ENCODE measurements at regions not wholly inside any gene's neighbourhood (a gene's known extent, or its start where the extent isn't known, plus 50 kb on each side); places are given as distances from the start of the nearest gene placed in this dataset.

DNA sequence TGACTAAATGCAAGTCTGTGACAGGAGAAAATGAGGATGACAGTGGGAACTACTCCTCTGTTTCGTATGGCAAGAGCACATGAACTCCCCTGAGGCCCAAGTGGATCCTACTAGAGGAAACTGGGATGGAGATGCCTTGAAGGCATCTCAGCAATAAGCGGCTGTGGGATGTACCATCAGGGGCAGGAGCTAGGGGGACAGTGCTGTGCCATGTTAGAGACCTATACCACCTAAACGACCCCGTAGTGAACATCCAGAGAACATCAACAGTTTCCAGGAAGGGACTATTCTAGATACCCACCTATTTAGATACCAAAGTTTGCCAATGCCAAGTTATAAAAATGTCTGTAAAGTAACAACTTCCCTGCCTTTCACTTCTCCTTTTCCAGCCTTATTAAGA is 860.8 kb upstream of the ACVR2A start:
- TF ChIP-seq, protein P1, sequence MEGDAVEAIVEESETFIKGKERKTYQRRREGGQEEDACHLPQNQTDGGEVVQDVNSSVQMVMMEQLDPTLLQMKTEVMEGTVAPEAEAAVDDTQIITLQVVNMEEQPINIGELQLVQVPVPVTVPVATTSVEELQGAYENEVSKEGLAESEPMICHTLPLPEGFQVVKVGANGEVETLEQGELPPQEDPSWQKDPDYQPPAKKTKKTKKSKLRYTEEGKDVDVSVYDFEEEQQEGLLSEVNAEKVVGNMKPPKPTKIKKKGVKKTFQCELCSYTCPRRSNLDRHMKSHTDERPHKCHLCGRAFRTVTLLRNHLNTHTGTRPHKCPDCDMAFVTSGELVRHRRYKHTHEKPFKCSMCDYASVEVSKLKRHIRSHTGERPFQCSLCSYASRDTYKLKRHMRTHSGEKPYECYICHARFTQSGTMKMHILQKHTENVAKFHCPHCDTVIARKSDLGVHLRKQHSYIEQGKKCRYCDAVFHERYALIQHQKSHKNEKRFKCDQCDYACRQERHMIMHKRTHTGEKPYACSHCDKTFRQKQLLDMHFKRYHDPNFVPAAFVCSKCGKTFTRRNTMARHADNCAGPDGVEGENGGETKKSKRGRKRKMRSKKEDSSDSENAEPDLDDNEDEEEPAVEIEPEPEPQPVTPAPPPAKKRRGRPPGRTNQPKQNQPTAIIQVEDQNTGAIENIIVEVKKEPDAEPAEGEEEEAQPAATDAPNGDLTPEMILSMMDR (IDR thresholded peaks at IDR 0.05), result no peak
- TF ChIP-seq POLR2A (IDR thresholded peaks at IDR 0.05), result no peak
